SK-N-SH (cell line): ENCODE measurements at regions not wholly inside any gene's neighbourhood (a gene's known extent, or its start where the extent isn't known, plus 50 kb on each side); places are given as distances from the start of the nearest gene placed in this dataset.

Experiments
- GABPA ChIP-seq: IDR thresholded peaks from 2 replicates; pipeline ENCODE4 v1.4.0; 2012; ENCODE audit warnings: low read depth, mild to moderate bottlenecking
- RFX5 ChIP-seq: IDR thresholded peaks from 2 replicates; pipeline ENCODE4 v1.6.1; 2012; ENCODE audit warnings: mild to moderate bottlenecking, improper control_type of control experiment, low read length
- YY1 ChIP-seq: IDR thresholded peaks from 2 replicates; pipeline ENCODE4 v1.4.0; 2012; ENCODE audit warnings: low read depth, mild to moderate bottlenecking
- TF ChIP-seq, protein P1 (sequence below): fragments of 200-600 bp; sonication (generic); IDR thresholded peaks from 2 replicates; pipeline ENCODE4 v1.6.1; 2017; ENCODE audit warnings: antibody characterized with exemption, mild to moderate bottlenecking, moderate library complexity
- TF ChIP-seq, protein P2 (sequence below): IDR thresholded peaks from 2 replicates; pipeline ENCODE4 v1.4.0; 2012; ENCODE audit warnings: low read depth

DNA sequence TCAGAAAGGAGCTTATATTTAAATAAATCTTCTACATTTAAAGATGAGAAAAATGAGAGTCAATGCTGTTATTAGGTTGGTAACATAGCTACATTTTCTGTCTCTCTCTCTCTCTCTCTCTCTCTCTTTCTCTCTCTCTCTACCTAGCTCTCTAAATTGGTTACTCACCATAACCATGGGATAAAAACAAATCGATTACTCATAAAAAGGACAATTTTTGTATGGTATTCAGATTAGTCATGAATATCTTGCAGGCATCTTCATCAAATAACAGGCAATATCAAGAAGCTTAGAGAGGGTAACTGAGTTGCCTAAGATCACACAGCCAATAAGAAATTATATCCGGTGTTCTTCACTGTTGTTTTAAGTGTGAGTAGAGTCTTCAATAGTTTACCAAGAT lies 81.8 kb upstream of the ALCAM start:
- TF ChIP-seq GABPA: no peak
- TF ChIP-seq, protein P1, sequence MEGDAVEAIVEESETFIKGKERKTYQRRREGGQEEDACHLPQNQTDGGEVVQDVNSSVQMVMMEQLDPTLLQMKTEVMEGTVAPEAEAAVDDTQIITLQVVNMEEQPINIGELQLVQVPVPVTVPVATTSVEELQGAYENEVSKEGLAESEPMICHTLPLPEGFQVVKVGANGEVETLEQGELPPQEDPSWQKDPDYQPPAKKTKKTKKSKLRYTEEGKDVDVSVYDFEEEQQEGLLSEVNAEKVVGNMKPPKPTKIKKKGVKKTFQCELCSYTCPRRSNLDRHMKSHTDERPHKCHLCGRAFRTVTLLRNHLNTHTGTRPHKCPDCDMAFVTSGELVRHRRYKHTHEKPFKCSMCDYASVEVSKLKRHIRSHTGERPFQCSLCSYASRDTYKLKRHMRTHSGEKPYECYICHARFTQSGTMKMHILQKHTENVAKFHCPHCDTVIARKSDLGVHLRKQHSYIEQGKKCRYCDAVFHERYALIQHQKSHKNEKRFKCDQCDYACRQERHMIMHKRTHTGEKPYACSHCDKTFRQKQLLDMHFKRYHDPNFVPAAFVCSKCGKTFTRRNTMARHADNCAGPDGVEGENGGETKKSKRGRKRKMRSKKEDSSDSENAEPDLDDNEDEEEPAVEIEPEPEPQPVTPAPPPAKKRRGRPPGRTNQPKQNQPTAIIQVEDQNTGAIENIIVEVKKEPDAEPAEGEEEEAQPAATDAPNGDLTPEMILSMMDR: no peak
- TF ChIP-seq RFX5: no peak
- no peak for TF ChIP-seq YY1
- TF ChIP-seq, protein P2, sequence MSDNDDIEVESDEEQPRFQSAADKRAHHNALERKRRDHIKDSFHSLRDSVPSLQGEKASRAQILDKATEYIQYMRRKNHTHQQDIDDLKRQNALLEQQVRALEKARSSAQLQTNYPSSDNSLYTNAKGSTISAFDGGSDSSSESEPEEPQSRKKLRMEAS: no peak
